Hematopoietic multipotent progenitor cell treated with erythropoietin and hydrocortisone succinate and interleukin-3 and kit ligand, for 4 days (in vitro differentiated cells): ENCODE measurements at regions not wholly inside any gene's neighbourhood (a gene's known extent, or its start where the extent isn't known, plus 50 kb on each side); places are given as distances from the start of the nearest gene placed in this dataset.

ENCODE experiments used
- DNase-seq: peaks from one replicate; pipeline ENCODE4 v3.0.0-alpha.2; 2015

DNA sequence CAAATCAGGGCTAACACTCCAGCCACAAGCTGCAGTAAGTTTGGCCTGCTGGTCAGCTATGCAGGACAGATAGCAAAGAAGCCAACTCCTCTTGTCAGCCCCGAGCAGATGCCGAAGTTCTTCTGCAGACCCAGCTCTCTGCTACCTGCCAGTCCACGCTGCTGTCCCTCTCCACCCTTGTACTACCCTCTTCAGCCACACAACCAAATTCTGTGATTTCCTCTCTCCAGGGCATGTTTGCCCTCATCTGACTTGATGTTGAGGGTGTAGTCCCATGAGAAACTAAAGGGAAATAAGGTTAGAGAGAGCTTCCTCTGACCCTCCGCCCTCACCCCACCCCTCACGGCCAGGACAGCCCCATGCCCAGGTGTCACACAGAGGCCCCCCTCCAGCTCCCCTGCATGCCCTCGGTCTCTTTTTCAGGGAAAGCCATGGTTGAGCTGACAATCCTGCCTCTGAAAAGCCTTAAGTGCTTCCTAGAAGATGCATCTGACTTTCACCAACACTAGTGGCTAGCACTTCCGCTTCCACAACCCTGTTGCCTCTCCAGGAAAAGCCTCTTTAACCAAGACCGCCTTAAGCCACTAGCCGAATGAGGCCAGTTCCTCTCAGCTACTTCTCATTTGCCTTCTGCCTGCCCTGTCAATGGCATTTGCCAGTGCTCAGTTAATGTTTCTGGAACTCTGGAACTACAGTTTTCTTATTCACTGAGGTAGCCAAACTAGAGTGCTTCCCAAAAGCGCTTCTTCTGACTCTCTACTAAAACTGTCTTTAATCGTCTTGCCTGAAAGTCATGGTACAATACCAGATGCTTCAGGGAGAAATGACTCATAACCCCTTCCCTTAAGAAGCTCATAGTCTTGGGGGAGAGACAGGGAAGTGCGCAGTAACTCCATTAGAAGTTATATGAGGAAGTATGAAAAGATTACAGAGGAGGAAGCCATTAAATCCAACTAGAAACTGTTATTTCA is 300.4 kb upstream of the STT3B start:
- peak; percentile 79 for DNase-seq

DNA sequence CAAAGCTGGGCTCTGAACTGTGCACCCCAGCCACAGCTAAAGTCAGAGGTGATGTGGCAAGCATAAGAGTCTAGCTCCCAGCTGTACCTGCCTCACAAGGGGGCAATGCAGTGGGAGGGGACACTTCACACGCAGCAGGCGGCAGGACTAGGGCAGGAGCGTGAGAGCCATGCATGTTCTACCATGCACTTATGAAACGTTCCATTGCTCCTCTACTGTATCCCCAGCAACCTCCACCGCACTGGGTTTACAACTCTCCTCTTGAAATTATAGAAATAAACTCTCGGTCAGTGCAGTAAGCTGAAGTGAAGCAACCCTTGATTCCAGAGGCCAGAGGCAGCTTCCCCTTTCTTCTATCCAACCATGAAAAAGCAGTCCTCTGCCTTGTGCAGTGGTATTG is 298.6 kb upstream of the STT3B start:
- peak; percentile 80 for DNase-seq

DNA sequence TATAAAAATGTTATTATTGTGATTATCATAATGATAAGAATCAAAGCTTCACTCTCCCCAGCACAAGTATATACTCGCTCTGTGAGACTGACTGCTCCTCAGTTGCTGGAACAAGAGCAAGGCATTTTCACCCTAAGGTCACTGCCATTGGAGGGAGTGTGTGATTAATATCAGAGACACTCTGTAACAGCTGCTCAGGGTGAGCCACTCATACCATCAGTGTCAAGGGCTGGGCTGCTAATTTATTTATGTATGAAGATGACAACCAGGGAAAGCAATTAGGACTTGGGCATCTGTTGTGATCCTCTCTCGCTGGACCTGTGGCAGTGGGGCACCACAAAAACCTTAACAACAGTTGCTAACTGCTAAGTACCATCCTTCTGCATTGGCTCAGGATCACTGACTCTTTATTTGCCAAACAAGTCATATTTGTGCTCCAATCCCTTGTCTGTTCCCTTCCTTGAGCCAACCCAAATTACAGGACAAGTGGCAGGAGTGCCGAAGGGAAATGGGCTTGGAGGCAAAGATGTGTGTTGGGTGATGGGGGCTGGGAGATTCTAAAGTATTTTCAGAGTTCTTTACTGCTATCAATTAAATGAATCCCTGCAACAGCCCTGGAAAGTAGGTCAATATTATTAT is 297.5 kb upstream of the STT3B start:
- no peak for DNase-seq

DNA sequence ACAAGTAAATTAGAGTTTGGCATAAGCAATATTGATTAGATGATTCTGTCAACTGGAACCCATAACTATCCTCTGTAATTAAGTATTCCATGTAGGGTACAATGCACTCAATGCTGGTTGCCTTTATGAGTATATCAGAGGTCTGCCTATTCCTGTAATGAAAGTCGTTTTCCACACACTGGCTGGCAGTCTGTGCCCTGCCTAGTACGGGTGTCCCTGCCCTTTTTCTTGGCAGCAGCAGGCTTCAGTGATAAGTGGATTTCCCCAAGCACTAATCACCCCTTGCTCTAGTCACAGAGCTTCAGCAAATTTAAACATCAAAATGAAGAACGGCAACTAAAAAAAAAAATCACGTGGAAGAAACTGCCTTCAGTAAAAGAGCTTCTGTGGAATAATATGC is 294.8 kb upstream of the STT3B start:
- DNase-seq, result no peak

DNA sequence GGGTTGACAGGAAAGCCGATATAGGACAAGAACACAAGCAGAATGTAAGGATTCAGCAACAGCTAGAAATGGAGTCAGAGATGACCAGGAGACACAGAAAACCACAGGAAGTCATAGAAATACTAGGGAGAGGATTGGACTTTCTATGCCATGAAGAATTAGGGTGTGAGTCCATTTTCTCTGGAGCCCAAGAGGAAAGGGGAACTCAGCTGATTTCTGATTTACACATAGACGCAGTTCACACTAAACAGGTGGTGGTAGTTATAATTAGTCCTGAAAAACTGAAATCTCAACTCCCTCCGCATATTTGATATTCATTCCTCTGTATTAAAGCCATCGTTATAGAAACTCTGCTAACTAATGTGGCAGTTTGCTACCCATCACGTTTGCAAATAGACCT is 292.7 kb upstream of the STT3B start:
- DNase-seq, result no peak

DNA sequence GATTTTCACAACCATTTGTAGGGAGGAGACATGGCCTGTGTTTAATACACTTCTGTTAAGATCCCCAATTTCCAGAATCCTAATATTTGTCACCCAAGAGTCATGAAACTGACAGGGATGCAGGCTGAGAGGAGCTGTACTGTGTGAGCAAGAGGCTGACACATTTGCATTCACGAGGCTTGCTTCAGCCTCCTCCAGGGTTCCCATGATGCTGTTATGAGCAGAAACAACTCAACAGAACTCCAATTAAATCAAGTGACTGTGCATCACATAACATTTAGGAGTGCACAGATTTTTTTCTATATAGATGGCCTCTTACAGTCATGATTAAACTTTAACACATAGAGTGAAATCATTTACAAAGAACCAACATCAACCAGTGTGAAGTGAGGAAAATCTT is 292.3 kb upstream of the STT3B start:
- DNase-seq, result no peak

DNA sequence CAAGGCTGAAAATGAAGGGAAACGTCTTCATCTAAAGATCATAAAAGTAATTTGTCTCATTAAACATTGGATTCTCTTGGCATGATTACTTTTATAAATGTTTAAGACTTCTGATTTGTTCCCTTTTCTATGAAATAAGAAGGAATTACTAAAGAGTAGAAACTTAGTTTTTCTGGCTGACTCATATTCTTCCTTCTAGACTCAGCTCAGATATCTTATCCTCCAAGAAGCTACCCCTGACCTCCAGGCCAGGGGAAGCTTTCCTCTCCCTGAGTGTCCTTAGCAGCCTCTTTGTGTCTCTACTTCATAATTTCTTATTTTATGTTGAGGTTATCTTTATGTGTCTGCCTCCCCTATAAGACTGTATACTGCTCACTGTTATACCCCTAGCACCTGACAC is 291.9 kb upstream of the STT3B start:
- no peak for DNase-seq

DNA sequence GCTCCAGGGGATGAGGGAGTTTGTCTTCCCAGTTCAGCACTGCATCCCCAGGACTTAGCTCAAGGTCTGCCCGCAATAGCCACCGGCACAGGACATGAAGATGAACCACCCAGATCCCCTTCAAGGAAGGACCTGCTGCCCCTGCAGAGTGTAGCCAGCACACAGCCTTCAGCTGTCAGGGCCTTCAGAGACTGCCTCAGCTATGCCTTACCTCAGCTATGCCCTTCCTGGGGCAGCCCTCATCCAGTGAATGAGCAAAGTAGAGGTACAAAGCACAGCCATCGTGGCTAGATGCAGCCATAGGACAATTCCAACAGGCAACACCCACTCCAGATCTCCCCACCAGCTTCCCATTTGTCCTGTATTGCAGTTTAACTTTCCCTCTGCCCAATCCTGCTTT is 291.2 kb upstream of the STT3B start:
- DNase-seq, result no peak

DNA sequence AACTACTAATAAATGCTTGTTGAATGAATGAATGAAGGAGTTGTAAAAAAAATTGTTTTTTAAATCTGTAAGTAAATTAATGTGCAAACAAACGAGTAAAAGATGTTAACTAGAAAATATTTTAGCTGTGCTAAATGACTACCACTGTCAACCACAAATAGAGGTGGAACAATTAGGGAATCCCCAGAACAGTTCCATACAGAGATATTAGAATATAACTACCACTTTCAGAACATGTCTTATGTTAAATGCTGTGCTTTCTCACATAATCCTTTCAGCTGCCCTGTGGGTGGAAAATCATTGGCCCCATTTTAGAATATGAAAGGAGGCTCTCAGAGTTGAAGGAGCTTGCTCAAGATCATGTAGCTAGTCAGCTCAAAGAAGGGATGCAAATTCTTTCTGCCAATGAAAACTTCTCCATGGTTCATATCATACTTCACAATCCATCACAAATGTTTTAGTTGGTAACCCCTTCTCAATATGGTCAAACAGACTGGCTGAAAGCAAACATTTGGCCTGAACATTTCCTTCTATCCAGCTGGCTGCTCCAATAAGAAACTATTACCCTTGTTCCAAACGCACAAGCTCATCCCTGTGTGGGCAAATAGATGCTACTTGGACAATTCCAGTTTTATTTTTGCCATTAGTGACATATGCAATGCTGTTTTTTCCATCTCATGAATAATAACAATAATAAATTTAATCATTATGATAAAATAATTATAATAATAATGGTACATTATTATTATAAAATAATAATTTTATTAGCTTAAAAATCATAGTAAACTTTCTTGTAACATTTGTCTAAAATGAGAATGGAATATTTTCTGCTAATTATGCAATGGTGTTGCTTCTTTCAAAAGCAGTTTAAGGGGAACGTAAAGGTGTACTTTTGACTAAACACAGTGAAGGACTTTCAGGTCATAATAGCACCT is 290.4 kb upstream of the STT3B start:
- DNase-seq, result no peak

DNA sequence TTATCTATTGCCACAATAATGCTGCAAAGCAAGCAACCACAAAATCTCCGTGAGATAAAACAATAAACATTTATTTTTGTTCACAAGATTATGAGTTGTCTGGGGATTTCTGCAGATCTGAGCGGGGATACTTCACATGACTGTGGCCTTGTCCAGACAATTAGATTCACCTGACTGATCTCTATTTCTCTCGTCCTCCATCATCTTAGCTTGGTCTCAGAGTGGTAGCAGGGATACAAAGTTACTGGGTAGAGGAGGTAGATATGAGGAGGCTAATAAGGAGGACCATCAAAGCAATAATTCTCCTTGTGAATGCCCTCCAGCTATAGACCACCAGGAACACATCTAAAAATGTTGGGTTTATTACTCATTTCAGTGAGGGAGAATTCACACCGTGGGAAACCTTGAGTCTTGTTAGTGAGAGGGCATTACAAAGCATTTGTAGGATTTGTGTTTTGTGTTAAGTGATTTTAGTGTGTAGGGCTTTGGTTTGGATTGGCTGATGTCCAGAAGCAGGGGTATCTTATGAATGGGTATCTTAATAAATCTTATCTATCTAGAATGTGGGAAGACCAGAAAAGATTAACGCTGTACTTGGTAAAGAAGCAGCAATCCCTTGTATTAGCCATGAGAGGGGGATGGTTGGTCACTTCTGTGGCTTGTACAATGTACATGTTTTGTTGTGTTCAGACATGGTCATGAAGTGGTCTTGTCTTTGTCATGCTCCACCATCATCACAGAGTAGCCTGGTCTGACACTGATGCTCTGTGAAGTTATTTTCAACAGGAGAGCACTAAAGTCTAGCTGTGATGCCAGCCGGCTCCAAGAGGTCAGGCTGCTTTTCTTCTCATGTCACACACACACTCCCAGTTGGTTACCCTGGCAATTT is 287.6 kb upstream of the STT3B start:
- DNase-seq, result peak; percentile 28

DNA sequence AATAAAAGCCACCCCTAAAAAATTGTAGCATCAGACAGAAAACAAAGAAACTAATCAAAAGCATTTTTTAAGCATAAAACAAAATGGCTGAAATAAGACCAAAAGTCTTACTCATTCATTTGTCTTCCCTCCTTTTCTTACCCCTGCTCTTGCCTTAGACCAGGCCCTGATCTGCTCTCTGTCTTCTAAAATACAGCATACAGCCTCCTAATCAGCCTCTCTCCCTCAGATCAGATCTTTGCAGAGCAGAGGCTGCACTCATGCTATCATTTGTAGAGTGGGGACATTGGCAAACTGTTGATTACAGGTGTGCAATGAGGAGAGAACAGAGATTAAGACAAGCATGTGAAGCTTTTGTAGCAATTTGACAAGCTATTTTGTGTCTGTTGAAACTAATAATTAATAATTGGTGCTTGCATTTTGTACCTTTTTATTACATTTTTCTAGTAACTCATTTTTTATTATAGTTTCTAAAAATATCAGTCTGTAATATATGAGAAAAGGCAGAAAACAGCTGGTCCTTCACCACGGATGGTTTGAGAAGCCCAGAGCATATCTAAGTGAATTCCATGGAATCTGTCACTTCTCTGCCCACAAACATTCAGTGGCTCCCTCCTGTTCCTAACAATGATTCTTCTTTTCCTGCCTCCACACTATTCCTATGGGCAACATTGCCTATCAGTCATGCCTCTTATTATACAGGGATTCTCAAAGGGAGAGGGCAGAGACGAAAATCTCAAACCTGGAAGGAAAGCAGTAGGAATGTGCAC is 286.2 kb upstream of the STT3B start:
- no peak for DNase-seq

DNA sequence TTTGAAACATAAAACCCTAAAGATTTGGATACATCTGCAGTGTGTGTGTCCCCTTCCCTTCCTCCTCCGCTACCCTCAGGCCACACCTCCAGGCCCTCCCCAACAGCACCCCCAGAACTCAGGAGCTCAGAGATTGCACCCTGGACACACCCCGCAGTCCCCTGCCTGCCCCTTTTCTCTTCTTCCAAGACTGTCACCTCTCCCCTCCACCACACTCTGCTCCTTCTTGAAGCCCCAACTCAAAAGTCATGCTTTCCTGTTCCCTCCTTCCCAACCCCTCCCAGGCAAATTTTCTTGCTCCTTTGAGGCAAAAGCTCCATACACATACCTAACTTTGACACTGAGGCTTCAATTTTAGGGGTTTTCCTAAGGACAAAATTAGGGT is 285.7 kb upstream of the STT3B start:
- DNase-seq, result no peak

DNA sequence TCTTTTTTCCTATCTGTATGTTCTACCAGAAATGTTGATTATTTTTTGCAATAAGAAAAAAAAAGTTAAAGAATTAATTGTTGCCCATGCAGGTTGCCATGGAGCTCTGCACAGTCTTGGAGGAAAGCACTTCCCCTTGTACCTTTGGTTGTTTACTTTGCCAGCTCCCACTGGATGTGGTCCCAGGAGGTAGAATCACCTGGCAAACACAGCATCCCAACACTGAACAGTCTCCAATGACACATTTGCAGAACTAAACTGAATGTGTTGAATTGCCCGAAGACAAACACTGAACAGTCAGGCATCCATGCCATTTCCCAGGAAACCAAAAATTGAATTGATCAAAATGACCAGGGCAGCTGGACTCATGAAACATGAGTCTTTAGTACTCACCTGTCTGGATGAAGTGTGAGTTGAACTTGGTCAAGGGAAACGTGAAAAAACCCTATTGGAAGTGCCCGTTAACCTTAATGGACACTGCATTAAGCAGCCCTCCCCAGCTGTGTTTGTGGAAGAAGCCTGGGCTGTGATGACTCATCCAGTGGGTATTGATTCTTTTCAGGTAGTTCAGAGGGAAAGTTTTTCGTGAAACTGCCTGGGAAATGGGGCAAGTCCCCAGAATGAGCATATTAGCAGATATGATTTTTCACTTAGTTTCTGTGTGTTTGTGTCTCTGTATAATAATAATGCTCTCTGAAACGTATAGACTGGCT is 284.7 kb upstream of the STT3B start:
- no peak for DNase-seq

DNA sequence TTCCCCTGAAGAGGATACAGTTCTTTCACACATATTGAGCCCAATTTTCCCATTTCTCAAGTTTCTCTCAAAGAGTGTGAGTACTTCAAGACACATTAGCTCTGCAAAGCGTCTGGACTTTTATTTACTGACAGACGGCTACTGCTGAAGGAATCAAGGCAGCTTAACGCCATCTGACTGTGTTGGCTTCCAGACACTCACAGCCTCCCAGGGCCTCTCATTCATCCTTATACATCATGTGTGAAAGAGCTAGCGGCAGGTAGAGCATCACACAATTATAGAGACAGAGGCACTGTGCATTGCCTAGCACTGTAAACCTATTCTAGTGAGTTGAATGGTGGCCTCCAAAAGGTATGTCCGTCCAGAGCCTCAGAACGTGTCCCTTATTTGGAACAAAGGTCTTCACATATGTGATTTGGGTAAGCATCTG is 284.1 kb upstream of the STT3B start:
- DNase-seq, result no peak

DNA sequence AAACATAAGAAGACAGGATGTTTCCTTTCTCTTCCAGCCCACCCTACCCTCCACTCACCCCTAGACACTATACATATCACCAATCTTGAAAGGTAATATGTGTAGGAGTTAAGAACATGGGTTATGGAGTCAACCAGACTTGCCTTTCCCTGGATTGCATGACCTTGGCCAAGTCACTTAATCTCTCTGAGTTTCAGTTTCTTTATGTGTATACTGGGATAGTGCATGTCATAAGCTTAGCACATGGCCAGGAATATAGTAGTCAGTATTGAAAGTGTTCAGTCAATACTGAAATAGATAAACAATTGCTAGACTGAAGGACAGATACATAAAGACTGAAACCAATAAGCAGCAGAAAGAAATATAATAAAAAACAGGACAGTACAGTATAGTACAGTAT is 283.2 kb upstream of the STT3B start:
- DNase-seq, result no peak

DNA sequence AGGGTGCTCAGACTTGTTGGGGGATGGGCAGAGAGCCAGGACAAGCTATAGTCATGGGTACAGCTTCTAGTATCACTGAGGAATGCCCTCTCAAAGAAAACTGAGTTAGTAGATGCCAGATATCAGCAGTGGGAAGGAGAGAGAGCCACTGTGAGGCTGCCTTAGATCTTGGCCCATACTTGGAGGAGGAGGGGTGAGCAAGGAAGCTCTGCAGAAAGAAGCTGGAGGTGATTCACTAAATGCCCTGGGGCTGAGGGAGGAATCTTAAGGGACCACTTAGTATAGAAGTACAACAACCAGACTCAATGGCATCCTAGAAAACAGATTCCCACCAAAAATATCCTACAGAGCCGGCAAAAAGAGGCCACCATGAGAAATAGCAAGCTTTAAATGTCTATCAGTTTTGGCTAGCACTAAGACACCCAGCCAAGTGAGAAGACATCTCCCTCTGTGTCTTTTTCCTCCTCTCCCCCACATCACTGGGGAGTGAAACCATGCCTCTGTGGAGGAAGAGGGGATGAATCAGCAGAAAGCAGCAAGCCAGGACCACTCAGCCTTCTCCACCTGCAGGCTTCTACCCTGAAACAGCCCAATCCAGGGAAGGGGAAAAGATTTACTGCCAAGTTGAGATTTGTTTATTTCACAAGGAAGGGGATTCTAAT is 282.5 kb upstream of the STT3B start:
- DNase-seq, result no peak

DNA sequence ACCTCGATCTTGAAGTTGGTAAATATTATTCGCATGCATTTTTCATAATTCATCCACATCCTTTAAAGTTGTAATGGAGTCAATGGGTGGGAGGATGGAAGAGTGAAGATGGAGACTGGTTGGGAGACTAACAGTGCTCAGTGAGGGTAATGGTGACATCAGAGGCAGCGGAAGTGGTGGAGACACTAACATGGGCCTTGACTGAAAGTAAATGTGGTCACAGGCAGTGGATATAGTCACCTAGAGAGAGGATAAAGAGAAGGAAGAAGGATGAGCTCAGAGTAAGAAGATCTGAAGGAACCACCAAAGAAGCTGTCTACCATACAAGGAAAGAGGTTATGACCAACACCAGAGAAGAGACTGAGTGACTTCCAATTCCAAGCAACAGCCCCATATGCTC is 281.6 kb upstream of the STT3B start:
- no peak for DNase-seq

DNA sequence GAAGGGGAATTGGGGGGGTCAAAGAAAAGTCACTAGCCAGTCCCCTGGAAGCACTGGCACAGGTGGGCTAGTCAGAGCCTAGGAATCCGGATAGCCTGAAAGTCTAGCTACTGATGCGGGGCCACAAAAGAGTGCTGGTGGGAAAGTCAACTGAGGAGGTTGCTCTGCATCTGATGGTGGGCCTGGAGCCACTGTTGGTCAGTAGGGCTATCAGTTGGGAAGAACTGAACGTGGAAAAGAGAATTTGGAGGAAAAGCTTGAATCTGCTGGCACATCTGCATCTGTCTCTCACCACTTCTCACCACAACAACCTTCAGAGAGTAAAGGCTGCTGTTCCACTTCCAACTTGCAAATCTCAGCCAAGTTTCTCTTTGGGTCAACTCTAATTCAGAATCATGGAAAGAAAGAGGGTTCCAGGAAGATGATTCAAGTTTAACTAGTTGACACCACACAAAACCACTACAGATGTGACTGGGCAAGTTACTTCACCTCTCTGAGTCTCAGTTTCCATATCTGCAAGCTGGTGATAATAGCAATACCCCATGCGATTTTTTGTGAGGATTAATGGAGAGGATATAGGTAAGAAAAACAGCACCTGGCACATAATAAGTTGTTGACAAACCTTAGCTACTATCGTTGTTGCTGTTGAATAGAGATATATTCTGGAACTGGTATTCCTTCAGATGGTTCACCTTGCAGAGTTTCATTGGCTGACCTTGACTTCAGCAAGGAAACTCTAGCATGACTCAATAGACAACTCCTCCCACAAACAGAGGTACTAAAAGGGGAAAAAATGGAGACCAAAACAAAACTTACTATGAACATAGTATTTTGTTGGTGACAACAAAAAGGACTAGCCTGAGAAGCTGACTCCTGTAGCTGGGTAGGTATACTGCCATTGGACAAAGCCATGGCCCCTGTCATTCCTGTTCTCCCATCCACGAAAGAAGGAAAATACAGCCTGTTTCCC is 280.2 kb upstream of the STT3B start:
- no peak for DNase-seq

DNA sequence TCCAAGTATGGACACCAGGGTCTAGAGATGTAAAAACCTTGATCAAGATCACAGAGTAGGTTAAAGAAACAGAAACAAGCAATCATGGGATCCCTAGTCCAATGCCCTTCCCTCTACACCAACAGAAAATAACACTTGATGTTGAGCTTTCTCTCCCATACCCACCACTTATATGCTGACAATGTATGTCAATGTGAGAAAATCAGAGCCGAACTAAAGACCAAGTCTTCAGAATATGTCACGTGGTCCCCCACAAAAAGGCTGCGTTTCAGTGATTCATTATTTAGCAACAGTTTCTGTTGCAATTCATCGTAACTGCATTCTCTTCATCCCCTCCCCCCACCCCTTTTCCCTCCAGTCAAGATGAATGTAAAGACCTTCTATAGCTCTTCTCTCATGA is 278.9 kb upstream of the STT3B start:
- peak; percentile 19 for DNase-seq
